NCI-H1048 (cell line): ENCODE measurements at regions not wholly inside any gene's neighbourhood (a gene's known extent, or its start where the extent isn't known, plus 50 kb on each side); places are given as distances from the start of the nearest gene placed in this dataset.
"Not testable (repeated sequence)": the region's sequence is repeated elsewhere in the genome, so short reads cannot be mapped to it uniquely, and the experiment has no call there.

Source experiments
- DNase-seq: peaks from one replicate; lab custom pipeline; 2025; lab: John Stamatoyannopoulos, UW

GRCh38 chr10:63921908-63922467 lies 400.8 kb downstream of the REEP3 start:
- no peak for DNase-seq

GRCh38 chr10:63922468-63923284 lies 401.5 kb downstream of the REEP3 start:
- no peak for DNase-seq

- no peak for DNase-seq
Measured at GRCh38 chr10:63929831-63930467, 408.7 kb downstream of the REEP3 start.

- DNase-seq = no peak
Measured at GRCh38 chr10:63930584-63930983, 409.4 kb downstream of the REEP3 start.

- DNase-seq = no peak
Measured at GRCh38 chr10:63935705-63936104, 414.5 kb downstream of the REEP3 start.

GRCh38 chr10:63940277-63940922 lies 419.2 kb downstream of the REEP3 start:
- DNase-seq = no peak

- DNase-seq = no peak
Measured at GRCh38 chr10:63964406-63964805, 443.2 kb downstream of the REEP3 start.

- no peak for DNase-seq
Measured at GRCh38 chr10:63965846-63966245, 444.6 kb downstream of the REEP3 start.

- no peak for DNase-seq
Measured at GRCh38 chr10:63972949-63973827, 452.0 kb downstream of the REEP3 start.

GRCh38 chr10:63976538-63976937 lies 455.3 kb downstream of the REEP3 start:
- no peak for DNase-seq

- DNase-seq = no peak
Measured at GRCh38 chr10:63977329-63977923, 456.2 kb downstream of the REEP3 start.

GRCh38 chr10:63980870-63981269 lies 459.7 kb downstream of the REEP3 start:
- not testable (repeated sequence) for DNase-seq

- not testable (repeated sequence) for DNase-seq
Measured at GRCh38 chr10:63984061-63984460, 462.9 kb downstream of the REEP3 start.

GRCh38 chr10:63986536-63986935 lies 465.3 kb downstream of the REEP3 start:
- DNase-seq = no peak

GRCh38 chr10:63987212-63987611 lies 466.0 kb downstream of the REEP3 start:
- DNase-seq = no peak

GRCh38 chr10:63994371-63994770 lies 473.2 kb downstream of the REEP3 start:
- DNase-seq = no peak

- no peak for DNase-seq
Measured at GRCh38 chr10:64007157-64007556, 486.0 kb downstream of the REEP3 start.

GRCh38 chr10:64010711-64011110 lies 489.5 kb downstream of the REEP3 start:
- DNase-seq = no peak

GRCh38 chr10:64011912-64012714 lies 490.9 kb downstream of the REEP3 start:
- DNase-seq = no peak

GRCh38 chr10:64014281-64014680 lies 493.1 kb downstream of the REEP3 start:
- DNase-seq = no peak
